ENCODE measurements at regions not wholly inside any gene's neighbourhood (a gene's known extent, or its start where the extent isn't known, plus 50 kb on each side); places are given as distances from the start of the nearest gene placed in this dataset.

DNA sequence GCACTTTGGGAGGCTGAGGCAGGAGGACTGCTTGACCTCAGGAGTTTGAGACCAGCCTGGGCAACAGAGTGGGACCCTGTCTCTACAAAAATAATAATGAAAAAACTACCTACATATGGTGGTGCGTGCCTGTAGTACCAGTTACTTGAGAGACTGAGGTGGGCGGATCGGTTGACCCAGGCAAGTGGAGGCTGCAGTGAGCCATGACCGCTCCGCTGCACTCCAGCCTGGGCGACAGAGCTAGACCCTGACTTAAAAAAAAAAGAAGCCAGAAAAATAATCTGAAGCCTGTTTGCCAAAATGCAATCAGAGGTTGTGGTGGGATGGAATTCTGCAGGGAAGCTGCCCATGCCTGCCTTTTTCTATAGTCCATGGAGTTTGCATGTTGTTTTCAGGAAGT lies 50.4 kb upstream of the GGTA1 start:
- no peak for FAIRE-seq
- no peak for DNase-seq (ENCODE audit: insufficient read length, low spot score)

DNA sequence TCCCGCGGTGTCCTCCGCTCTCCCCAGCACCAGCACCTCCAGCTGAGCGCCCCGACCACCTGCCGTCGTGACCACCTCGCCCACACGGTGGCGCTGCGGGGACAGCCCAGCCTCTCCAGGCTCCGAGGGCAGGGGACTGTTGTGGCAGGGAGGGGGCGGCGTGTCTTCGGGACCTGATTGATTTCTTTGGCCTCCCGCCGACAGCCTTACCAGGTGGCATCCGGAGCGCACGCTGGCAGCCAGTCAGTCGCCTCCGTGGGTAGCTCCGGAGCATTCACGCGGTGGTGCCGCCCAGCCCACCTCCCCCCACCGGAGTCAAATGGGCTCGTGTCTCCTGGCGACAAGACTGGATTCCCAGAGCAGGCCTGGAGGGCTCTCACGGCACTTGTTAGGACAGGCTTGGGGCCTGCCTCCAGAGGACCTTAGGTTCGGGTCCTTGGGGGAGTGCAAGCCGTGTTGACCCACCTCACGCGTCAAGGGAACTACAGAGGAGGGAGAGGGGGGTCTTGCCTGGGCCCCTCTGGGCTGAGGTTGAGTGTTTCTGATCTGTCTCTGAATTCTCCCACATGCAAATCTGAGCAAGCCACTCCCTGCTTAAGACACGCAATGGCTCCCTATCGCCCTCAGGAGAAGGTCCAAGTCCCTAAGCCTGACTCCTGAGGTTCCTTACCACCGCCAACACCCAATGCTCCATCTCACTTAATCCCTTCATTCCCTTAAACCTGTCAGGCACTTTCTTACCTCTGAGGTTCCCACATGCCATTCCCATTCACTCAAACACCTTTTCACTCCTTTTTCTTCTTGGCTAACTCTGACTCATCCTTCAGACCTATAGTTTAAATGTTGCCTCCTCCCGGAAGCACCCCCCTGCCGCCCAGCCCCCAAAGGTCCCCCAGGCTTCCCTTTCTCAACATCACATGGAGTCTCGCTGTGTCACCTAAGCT lies 51.2 kb upstream of the GGTA1 start:
- FAIRE-seq = peak; percentile 84
- DNase-seq (ENCODE audit: insufficient read length, low spot score) = peak; percentile 61

DNA sequence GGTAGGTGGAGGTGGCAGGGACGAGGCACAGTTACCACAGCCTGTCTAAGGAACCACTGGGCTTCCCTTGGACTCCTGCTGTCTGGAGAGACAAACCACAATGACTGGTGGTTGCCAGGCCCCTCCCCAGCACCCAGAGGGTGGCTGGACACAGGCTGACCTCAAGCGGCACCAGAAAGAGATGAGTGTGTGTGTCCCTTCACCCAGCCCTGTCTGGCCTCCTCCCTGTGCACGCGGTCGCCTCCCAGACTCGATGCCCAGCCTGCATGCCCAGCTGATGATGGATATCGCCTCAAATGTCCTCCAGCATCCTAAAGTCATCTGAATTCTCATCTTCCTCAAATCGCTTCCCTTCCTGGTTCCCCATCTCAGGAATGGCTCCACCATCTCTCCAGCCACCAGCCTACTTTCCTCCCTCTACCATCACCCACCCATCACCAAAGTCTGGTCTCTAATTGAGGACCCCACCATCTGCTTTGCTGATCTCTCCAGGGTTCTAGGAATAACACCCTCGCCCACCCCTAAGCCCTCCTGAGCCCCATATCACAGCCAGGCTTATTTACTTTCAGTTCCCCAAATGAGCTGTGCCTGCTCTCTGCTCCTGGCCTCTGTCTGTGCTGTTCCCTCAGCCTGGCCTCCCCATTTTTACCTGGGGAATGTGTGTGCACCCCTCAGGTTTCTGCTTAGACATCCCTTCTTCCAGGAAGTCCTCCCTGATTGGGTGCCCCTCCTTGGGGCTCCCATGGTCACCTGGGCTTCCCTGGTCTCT lies 52.5 kb upstream of the GGTA1 start:
- DNase-seq (ENCODE audit: insufficient read length, low spot score) = no peak
- no peak for FAIRE-seq

DNA sequence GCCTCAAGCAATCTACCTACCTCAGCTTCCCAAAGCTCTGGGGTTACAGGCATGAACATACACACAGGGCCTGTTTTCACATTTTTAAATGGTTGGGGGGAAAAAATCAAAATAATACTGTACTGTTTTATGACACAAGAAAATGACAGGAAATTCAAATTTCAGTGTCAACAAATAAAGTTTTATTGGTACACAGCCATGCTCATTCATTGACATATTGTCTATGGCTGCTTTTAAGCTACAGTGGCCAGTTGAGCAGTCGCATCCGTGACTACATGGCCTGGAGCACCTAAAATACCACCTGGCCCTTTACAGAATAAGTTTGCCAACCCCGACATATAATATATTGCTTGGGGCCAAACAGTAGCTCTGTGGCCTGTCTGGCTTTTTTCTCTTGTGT lies 56.4 kb upstream of the GGTA1 start:
- FAIRE-seq (no peak), DNase-seq (ENCODE audit: insufficient read length, low spot score) (no peak)

DNA sequence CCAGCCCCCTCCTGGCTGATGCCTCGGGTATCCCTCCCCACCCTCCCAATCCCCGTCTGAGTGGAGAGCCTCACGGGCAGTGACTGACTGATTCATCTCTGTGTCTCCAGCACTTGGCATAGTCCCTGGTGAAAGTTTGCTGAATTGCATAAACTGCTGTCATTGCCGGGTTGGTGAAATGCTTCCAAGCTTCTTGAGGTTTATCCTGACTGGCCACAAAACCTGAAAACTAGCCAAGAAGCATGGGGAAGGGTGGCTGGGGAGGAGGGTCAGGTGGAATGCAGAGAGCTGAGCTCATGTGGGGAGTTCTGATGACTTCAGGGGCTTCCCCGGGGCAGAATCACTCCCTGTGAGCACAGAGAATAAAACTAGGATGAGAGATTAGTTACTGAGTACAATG lies 56.9 kb upstream of the GGTA1 start:
- FAIRE-seq (no peak), DNase-seq (ENCODE audit: insufficient read length, low spot score) (peak; percentile 54)

DNA sequence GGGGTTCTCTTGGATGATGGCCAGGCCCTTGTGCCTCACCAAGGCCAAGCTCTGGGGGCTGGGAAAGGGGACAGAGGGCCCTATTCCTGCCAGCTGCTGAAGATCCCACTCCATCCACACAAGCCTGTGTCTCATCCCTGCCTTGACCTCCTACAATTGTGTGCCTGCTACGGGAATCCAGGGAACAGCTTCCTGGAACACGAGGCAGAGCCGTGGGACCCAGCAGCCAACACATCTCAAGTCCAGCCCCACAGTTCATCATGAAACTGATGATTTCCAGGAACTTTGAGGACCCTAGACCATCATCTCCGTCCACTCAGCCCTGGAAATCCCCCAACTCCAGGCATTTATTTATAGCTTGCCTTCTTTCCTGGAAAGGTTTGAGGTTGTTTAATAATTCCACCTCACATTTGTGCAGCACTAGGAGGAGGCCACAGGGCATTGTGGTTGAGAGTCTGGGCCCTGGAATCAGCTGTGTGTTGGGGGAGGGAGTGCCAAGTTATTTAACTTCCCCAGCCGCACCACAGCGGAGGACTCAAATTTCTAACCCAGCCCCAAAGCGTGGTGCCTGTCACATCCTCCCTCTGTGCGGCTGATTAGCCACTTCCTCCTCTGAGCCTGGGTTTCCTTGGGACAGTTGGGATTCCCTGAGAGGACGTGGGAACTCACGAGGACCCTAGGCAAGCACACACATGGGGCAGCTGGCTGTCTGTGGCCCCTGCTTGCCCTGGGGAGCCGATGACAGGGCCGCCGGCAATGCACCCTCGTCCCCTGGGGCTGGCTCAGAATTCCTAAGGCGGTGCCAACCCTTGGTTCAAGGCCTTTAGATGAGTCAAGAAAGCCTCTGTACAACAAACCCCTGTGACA lies 58.2 kb upstream of the GGTA1 start:
- peak; percentile 79 for DNase-seq (ENCODE audit: insufficient read length, low spot score)
- FAIRE-seq = peak; percentile 44

DNA sequence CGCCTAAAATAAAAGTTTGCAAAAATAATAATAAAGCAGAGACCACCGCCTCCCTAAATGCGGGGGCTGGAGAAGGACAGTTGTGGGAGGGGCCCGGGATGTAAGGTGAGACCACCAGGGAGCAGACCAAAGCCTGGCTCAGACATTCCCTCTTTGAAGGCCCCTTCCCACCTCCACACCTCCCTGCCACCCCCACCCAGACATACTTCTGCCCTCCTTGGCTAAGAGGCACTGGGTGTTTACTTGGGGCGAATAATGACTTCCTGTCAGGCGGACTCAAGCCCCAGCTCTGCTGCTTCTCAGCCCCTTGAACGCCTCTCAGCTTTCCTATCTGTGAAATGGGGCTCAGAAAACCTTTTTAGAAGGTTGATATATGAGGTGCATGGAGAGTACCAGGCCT lies 58.8 kb upstream of the GGTA1 start:
- FAIRE-seq (no peak), DNase-seq (ENCODE audit: insufficient read length, low spot score) (no peak)

DNA sequence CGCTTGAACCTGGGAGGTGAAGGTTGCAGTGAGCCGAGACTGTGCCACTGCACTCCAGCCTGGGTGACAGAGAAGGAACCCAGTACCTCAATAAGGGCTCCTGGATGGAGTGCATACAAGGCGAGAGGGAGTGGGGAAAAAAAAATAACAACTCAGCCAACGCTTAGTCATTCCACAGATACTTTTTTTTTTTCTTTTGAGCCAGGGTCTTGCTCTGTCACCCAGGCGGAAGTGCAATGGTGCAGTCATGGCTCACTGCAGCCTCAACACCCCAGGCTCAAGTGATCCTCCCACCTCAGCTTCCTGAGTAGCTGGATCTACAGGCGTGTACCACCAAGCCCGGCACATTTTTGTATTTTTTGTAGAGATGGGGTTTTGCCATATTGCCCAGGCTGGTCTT lies 59.5 kb upstream of the GGTA1 start:
- DNase-seq (ENCODE audit: insufficient read length, low spot score) (no peak), FAIRE-seq (no peak)

DNA sequence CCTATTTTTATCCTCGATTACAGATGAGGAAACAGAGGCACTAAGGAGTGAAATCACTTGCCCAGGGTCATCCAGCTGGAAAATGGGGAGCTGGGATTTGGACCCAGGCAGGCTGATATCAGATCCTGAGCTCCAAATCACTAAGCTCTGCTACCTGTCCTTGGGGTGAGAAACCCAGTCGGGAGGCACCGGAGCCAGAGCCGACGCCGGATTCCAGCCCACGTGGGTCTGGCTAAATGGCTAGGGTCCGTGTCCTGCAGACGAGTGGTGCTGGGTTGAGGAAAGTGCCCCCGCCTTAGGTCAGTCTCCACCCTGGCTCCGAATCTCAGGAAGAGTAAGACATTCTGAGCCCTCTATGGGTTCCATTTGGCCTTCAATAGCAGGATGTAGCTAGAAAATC lies 61.3 kb upstream of the GGTA1 start:
- DNase-seq (ENCODE audit: insufficient read length, low spot score) = no peak

DNA sequence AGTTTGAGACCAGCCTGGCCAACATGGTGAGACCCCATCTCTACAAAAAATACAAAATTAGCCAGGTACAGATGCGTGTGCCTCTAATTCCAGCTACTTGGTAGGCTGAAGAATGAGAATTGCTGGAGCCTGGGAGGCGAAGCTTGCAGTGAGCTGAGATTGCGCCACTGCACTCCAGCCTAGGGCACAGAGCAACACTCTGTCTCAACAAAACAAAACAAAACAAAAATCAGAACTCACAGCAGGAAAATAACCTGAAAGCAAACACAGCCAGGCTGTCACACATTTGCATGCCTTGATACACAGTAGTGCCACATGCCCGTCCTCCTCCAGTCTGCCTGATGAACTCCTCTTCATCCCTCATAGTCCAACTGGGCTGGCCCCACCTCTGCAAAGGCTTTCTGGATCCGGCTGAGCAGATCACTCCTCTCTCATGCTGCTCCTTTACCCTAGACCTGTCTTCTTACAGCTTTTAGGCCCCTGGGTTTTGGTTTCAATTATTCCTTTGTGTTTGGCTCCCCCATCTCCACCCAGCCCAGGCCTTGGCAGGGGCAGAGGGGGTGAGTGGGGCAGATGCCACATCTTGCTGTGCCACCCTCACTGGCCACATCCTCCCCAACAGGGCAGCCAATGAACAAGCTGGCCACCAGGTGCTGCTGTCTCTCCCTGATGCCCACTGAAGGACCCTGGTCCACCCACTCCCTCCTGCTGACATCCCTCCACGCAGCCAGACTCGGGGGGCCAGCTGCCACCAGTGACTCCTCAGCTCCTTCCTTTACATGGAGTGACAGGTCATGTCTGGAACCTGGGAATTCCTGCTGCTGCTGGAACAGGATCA lies 62.0 kb upstream of the GGTA1 start:
- FAIRE-seq (no peak), DNase-seq (ENCODE audit: insufficient read length, low spot score) (no peak)

More for the DNA sequence above, 61.3 kb upstream of the GGTA1 start:
- FAIRE-seq = no peak

DNA sequence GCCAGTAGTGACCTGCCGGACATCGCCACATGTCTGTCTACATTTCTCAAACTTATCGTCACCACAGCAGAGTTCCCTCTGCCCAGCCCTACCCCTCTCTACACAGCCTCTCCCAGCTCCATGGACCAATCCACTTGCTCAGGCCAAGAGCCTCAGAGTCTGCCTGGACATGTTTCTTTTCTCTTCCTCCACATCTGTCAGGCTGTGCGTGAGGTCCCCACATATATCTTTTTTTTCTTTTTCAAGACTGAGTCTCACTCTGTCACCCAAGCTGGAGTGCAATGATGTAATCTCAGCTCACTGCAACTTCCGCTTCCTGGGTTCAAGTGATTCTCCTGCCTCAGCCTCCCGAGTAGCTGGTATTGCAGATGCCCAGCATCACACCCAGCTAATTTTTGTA lies 62.7 kb upstream of the GGTA1 start:
- DNase-seq (ENCODE audit: insufficient read length, low spot score) = no peak
- FAIRE-seq = no peak

DNA sequence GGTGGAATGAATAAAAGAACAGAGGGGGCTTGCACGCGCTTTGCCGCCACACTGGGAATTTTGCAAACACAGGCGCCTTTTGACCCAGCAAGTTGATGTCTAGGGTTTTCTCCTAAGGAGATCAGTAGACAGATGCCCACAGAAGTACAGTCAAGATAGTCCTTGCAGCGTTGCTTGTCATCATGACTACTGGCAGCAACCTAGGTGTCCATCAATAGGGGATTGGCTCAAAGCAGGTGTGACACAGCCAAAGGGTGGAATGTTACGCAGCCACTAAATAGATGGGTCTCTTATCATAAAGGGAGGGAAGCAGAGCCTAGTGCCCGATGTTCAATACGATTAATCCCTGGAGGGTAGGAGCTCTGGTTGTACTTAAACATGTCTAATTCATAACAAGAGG lies 63.8 kb upstream of the GGTA1 start:
- DNase-seq (ENCODE audit: insufficient read length, low spot score) = no peak
- no peak for FAIRE-seq

DNA sequence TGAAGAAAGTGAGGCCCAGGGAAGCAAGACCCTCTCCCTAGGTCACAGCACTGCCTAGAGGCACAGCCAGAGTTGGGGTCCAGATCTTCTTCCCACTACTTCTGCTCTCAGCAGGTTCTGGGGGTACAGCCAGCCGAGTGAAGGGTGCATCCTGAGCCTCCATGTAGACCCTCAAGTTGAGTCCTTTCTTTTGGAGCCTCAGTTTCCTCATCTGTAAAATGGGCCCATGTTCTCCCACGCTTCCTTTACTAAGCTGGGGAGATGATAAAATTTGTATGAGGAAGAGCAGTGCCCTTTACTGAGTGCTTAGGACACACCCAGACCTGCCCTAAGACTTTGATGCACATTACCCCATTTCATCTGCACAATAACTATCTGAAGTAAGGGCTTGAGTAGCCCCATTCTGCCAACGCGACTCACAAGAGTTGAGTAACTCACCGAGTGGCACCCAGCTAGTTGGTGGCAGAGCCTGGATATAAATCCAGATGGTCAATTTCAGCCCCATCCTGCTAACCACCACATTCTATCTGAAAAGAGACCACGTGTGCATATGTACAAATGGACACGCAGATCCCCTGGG lies 64.3 kb upstream of the GGTA1 start:
- DNase-seq (ENCODE audit: insufficient read length, low spot score) (no peak), FAIRE-seq (no peak)

DNA sequence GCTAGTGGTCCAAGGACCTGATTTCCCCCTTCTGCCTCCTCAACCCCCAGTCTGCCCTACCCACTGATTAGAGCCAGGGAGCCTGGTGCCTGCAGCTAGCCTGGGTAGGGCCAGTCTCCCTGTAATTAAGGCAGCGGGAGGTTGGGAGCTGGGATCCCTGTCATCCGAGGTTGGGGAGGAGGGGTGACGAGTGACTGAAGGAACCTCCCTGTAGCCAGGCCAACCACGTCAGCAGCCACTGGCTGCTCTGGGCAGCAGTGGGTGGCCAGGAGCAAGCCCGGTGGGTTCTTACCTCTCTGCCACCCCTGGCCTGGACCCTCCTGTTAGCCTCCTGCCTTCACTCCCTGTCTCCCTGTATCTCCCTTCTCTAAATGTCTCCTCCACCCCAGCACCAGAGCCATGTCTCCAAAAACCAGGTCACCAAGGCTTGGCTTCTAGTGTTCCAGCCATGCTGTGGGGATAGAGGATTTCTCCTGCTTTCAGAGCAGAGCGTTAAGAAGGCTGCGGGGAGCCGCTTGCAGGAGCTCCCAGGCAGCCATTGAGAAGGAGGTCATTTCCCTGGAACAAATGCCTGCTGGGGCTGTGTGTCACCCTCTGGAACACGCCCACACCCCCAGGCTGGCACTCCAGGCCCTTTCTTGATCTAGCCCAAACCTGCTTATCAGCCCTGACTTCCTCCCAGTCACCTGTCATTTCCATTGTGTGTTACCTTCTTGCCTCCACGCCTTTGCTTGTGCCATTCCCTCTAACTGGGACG lies 65.0 kb upstream of the GGTA1 start:
- no peak for FAIRE-seq
- no peak for DNase-seq (ENCODE audit: insufficient read length, low spot score)

DNA sequence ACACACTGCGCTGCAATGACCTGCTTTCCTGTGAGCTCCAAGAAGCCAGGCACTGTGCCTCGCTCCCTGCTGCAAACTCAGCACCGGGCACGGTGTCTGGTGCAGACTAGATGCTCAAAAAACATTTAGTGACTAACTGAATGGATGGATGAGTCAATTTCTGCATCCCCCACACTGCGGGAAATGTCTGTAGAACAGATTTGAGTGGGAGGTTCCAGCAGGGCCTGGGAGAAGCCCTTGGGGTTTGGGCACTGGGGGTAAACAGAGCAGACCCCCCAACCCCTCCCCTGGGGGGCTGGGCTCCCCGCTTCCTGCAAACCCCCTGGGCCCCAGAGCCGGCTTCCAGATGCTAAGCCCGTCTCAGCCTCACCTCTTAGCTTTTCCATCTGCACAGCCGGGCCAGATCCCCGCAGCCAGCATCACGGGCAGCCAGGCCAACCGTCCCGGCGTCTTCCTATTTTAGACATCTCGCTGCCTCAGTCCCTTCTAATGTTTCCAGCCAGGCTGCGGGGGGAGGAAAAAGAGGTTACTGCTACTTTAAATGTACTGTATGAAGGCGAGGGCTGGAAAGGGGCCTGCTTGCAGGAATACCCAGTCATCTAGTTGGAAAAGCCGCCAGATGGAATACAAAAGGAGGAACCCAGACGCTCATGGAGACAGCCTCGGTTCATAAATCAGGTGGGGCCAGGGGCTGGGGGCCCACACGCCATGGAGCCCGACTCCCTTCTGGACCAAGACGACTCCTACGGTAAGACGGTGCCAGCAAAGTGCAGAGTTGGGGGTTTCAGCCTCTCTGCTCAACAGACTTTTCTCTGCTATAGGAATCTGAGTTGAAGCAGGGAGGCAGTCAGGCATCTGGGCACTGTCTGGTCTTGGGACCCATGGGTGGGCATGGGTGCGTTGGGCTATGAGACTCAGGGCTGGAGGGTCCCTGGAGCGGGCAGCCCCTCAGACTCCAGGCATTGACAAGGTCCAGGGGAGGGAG lies 67.1 kb upstream of the GGTA1 start:
- FAIRE-seq (no peak), DNase-seq (ENCODE audit: insufficient read length, low spot score) (no peak)

DNA sequence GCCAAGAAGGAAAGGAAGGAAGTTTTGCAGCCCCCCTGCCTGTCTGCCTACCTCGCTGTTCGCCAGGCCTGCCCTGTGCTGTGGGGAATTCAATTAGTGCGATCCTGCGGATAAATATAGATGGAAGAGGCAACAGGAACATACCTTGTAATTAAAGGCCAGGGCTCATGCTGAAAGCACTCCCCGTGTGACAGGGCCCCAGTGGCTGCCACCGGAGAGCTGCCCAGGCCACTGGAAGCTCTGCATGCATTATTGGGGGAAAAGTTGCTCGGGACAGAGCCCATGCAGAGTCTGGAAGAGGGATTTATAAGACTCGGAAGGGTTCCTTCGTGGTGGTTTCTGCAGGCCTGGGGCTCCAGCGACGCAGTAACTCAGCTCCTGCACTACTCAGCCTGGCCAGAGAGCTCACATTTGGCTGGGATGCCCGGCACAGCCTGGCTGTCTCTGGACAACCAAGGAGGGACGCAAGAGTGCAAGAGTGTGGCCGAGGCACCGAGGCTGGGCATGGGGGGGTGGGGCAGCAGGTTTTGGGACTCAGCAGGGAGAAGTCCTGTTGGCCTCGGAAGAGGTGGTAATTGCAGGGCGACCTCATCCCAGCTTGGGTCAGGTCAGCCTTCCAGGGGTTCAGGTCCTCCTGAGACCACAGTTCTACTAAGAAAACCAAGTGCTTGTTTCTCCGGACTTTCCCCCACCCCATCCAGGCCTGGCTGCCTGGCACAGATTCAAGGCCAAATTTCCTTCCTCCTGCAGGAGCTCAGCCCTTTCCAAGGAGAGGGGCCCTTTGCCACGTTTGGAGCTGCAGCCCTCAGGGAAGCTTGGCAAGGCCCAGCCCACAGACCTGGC lies 68.1 kb upstream of the GGTA1 start:
- FAIRE-seq = no peak

More for the DNA sequence above, 68.1 kb upstream of the GGTA1 start:
- no peak for DNase-seq (ENCODE audit: insufficient read length, low spot score)
